ENCODE measurements at regions not wholly inside any gene's neighbourhood (a gene's known extent, or its start where the extent isn't known, plus 50 kb on each side); places are given as distances from the start of the nearest gene placed in this dataset.
"Not testable (repeated sequence)": the region's sequence is repeated elsewhere in the genome, so short reads cannot be mapped to it uniquely, and the experiment has no call there.

DNA sequence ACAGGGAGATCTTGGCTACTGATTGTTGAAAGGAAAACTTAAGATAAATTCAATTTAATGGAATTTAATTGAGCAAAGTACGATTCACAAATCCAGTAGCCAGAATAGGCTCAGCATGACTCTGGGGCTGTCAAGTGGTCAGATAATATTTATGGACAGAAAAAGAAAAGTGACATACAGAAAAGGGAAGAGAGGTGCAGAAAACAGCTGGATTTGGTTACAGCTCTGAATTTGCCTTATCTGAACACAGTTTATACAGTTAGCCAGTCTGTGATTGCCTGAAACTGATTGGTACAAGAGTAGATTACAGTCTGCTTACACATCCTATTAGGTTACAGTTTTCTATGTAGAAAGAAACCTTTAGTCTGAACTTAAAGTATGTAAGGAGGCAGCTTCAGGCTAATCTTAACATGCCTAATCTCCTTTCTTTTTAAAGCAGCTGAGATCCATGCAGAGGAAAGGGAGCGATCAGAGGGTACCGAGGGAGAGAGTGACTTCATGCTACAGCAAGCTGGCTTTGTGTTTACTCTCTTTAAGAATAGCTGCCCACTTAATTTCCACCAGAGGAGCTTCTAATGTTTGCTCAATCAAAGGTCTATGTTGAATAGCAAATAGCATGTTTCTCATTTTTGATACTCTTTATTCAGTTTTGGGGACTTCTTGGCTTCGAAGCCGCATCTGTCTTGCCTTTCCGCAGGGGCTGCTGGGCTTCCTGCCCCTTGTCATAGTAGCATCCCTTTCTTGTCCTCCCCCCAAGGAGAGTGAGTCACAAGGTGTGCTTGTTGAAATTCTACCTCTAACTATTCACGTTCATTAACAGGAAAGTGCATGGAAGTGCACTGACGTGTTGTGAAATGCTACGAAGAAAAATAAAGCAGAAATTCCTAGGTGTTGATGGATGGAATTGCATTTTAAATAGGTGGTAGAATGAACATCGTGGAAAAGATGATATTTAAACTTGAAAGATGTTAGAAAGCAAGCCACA lies 761.2 kb downstream of the TAF11L14 start:
- DNase-seq: no peak
- H3K9me3 Mint-ChIP-seq: peaks cover 10% of the 10 kb centered on the region
- no peaks in the 10 kb centered on the region for H3K27me3 Mint-ChIP-seq (ENCODE audit: insufficient read depth)

DNA sequence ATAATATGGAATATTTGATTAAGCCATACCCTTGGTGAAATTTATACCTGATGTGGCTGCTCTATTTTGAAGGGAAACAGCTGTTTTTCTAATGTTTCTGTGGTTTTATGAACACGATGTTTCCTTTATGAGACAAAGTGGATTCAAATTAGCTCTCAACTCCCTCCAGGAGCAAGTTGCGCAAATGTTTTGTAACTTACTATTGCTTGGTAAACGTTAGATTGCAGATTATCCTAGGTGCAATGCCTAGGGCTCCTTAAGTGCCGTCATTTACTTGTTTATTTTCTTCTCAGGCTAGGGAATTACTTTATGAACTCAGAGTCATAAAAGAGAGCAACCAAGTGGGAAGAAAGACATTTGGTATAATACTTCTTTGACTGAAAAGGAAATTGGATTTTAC lies 763.1 kb downstream of the TAF11L14 start:
- Histone ChIP-seq H3K27me3 (ENCODE audit: control insufficient read depth, insufficient read depth, low read length, poor library complexity, severe bottlenecking) (no peaks in the 10 kb centered on the region), H3K27ac (ENCODE audit: low read depth, low read length) (no peak overlapping the region), H3K36me3 (ENCODE audit: control insufficient read depth, insufficient read depth, low read length) (no peaks in the 10 kb centered on the region), H3K9ac (ENCODE audit: extremely low read depth, low read length, poor library complexity, severe bottlenecking) (no peak overlapping the region), H3K9me3 (ENCODE audit: control insufficient read depth, low read length) (no peaks in the 10 kb centered on the region), H3K4me3 (ENCODE audit: low read length) (no peak overlapping the region), H3K4me1 (ENCODE audit: control insufficient read depth, insufficient read depth, low read length) (peaks cover 6% of the 10 kb centered on the region)
- TF ChIP-seq, protein P1, sequence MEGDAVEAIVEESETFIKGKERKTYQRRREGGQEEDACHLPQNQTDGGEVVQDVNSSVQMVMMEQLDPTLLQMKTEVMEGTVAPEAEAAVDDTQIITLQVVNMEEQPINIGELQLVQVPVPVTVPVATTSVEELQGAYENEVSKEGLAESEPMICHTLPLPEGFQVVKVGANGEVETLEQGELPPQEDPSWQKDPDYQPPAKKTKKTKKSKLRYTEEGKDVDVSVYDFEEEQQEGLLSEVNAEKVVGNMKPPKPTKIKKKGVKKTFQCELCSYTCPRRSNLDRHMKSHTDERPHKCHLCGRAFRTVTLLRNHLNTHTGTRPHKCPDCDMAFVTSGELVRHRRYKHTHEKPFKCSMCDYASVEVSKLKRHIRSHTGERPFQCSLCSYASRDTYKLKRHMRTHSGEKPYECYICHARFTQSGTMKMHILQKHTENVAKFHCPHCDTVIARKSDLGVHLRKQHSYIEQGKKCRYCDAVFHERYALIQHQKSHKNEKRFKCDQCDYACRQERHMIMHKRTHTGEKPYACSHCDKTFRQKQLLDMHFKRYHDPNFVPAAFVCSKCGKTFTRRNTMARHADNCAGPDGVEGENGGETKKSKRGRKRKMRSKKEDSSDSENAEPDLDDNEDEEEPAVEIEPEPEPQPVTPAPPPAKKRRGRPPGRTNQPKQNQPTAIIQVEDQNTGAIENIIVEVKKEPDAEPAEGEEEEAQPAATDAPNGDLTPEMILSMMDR (conservative IDR thresholded peaks at IDR 0.05): no peak
- Mint-ChIP-seq H3K27me3 (ENCODE audit: insufficient read depth) (no peaks in the 10 kb centered on the region), H3K9me3 (peaks cover 13% of the 10 kb centered on the region), H3K4me3 (no peak overlapping the region), H3K36me3 (ENCODE audit: low read depth) (no peaks in the 10 kb centered on the region), H3K27ac (no peak overlapping the region), H3K4me1 (peaks cover 28% of the 10 kb centered on the region)
- DNase-seq: no peak
- WGBS, 2 experiments (ENCODE audit: insufficient coverage in 1 of 2, insufficient read length in 1 of 2): 93 to 96% methylated on average over 4 of the region's 4 CpGs

More for the DNA sequence above, 761.2 kb downstream of the TAF11L14 start:
- no peak overlapping the region for H3K4me3 Mint-ChIP-seq
- no peak overlapping the region for H3K4me3 ChIP-seq (ENCODE audit: low read length)
- H3K36me3 Mint-ChIP-seq (ENCODE audit: low read depth): no peaks in the 10 kb centered on the region
- peaks cover 28% of the 10 kb centered on the region for H3K4me1 Mint-ChIP-seq
- H3K27ac Mint-ChIP-seq: no peak overlapping the region
- no peaks in the 10 kb centered on the region for H3K36me3 ChIP-seq (ENCODE audit: control insufficient read depth, insufficient read depth, low read length)
- WGBS, 2 experiments (ENCODE audit: insufficient coverage in 1 of 2, insufficient read length in 1 of 2): 83 to 90% methylated on average over 8 to 10 of the region's 10 CpGs
- H3K27ac ChIP-seq (ENCODE audit: low read depth, low read length): no peak overlapping the region
- TF ChIP-seq, protein P1 (conservative IDR thresholded peaks at IDR 0.05): no peak
- H3K27me3 ChIP-seq (ENCODE audit: control insufficient read depth, insufficient read depth, low read length, poor library complexity, severe bottlenecking): no peaks in the 10 kb centered on the region
- no peak overlapping the region for H3K9ac ChIP-seq (ENCODE audit: extremely low read depth, low read length, poor library complexity, severe bottlenecking)
- peaks cover 6% of the 10 kb centered on the region for H3K4me1 ChIP-seq (ENCODE audit: control insufficient read depth, insufficient read depth, low read length)
- no peaks in the 10 kb centered on the region for H3K9me3 ChIP-seq (ENCODE audit: control insufficient read depth, low read length)

DNA sequence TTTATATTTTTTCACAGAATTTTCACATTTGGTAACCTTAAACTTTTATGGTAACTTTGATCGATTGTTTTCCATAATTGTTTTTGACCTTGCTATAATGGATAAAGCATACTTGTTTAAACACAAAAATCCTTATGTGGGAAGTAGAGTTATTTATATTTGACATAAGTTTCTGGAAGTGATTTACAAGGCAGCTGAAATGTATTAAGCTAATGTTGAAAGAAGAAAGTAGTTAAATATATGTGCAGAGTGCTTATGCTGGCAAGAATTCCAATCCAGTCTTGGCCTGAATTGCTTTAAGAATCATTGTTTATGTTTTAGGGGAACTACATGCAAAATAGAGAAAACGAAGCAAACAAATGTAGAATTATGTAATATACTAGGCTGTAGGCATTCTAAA lies 763.6 kb downstream of the TAF11L14 start:
- no peaks in the 10 kb centered on the region for H3K36me3 ChIP-seq (ENCODE audit: control insufficient read depth, insufficient read depth, low read length)
- no peaks in the 10 kb centered on the region for H3K27me3 Mint-ChIP-seq (ENCODE audit: insufficient read depth)
- peaks cover 6% of the 10 kb centered on the region for H3K4me1 ChIP-seq (ENCODE audit: control insufficient read depth, insufficient read depth, low read length)
- H3K9ac ChIP-seq (ENCODE audit: extremely low read depth, low read length, poor library complexity, severe bottlenecking): no peak overlapping the region
- no peaks in the 10 kb centered on the region for H3K27me3 ChIP-seq (ENCODE audit: control insufficient read depth, insufficient read depth, low read length, poor library complexity, severe bottlenecking)
- TF ChIP-seq, protein P1 (conservative IDR thresholded peaks at IDR 0.05): no peak
- no peaks in the 10 kb centered on the region for H3K9me3 ChIP-seq (ENCODE audit: control insufficient read depth, low read length)
- WGBS, 2 experiments (ENCODE audit: insufficient coverage in 1 of 2, insufficient read length in 1 of 2): 100% methylated on average over 1 of the region's 2 CpGs; no CpG with 5 or more reads in 1 of the 2 experiments
- no peak overlapping the region for H3K27ac Mint-ChIP-seq
- no peak overlapping the region for H3K27ac ChIP-seq (ENCODE audit: low read depth, low read length)
- H3K4me3 Mint-ChIP-seq: no peak overlapping the region
- no peaks in the 10 kb centered on the region for H3K36me3 Mint-ChIP-seq (ENCODE audit: low read depth)
- peaks cover 13% of the 10 kb centered on the region for H3K9me3 Mint-ChIP-seq
- no peak for DNase-seq
- no peak overlapping the region for H3K4me3 ChIP-seq (ENCODE audit: low read length)
- peaks cover 28% of the 10 kb centered on the region for H3K4me1 Mint-ChIP-seq

DNA sequence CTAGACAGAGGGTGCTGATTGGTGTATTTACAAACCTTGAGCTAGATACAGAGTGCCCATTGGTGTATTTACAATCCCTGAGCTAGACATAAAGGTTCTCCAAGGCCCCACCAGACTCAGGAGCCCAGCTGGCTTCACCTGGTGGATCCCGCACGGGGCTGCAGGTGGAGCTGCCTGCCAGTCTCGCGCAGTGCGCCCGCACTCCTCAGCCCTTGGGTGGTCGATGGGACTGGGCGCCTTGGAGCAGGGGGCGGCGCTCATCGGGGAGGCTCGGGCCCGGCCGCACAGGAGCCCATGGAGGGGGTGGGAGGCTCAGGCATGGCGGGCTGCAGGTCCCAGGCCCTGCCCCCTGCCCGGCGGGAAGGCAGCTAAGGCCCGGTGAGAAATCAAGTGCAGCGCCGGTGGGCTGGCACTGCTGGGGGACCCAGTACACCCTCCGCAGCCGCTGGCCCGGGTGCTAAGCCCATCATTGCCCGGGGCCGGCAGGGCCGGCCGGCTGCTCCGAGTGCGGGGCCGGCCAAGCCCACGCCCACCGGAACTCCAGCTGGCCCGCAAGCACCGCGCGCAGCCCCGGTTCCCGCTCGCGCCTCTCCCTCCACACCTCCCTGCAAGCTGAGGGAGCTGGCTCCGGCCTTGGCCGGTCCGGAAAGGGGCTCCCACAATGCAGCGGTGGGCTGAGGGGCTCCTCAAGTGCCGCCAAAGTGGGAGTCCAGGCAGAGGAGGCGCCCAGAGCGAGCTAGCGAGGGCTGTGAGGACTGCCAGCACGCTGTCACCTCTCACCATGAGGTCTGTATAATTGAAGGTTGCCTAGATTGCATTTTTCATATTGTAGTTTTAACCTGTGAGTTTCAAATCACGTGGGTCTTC lies 765.4 kb downstream of the TAF11L14 start:
- not testable (repeated sequence) for H3K9me3 ChIP-seq (ENCODE audit: control insufficient read depth, low read length); DNase-seq; H3K4me3 Mint-ChIP-seq; H3K36me3 ChIP-seq (ENCODE audit: control insufficient read depth, insufficient read depth, low read length); H3K4me3 ChIP-seq (ENCODE audit: low read length); H3K27ac Mint-ChIP-seq; H3K27me3 Mint-ChIP-seq (ENCODE audit: insufficient read depth); H3K27ac ChIP-seq (ENCODE audit: low read depth, low read length); H3K4me1 ChIP-seq (ENCODE audit: control insufficient read depth, insufficient read depth, low read length); H3K27me3 ChIP-seq (ENCODE audit: control insufficient read depth, insufficient read depth, low read length, poor library complexity, severe bottlenecking); H3K9ac ChIP-seq (ENCODE audit: extremely low read depth, low read length, poor library complexity, severe bottlenecking); H3K36me3 Mint-ChIP-seq (ENCODE audit: low read depth)
- Mint-ChIP-seq H3K4me1 (peaks cover 18% of the 10 kb centered on the region), H3K9me3 (peaks cover 13% of the 10 kb centered on the region)
- 88 to 90% methylated on average over 13 to 46 of the region's 50 CpGs for WGBS, 2 experiments (ENCODE audit: insufficient coverage in 1 of 2, insufficient read length in 1 of 2)

Measured in endodermal cell (in vitro differentiated cells).